ENCODE measurements at regions not wholly inside any gene's neighbourhood (a gene's known extent, or its start where the extent isn't known, plus 50 kb on each side); places are given as distances from the start of the nearest gene placed in this dataset.

- H3K27me3 ChIP-seq (ENCODE audit: insufficient read depth, low read length): no peaks in the 10 kb centered on the region
- no peaks in the 10 kb centered on the region for H3K23me2 ChIP-seq (ENCODE audit: insufficient read length, low read depth, low read length, poor library complexity, severe bottlenecking)
- H2BK12ac ChIP-seq (ENCODE audit: insufficient read length, low read depth, low read length): no peak overlapping the region
- H3K4me1 ChIP-seq (ENCODE audit: insufficient read depth, low read length): no peaks in the 10 kb centered on the region
- H2BK5ac ChIP-seq (ENCODE audit: insufficient read length, low read length): no peak overlapping the region
- H2BK20ac ChIP-seq (ENCODE audit: low read depth, low read length, poor library complexity, severe bottlenecking): no peak overlapping the region
- no peak overlapping the region for H3K14ac ChIP-seq (ENCODE audit: insufficient read depth, low read length)
- H4K20me1 ChIP-seq (ENCODE audit: control insufficient read depth, insufficient read depth, insufficient read length): no peaks in the 10 kb centered on the region
- TF ChIP-seq CTCF (conservative IDR thresholded peaks at IDR 0.05): no peak
- no peak overlapping the region for H2BK120ac ChIP-seq (ENCODE audit: low read depth, low read length, poor library complexity, severe bottlenecking)
- no peak overlapping the region for H3K4me2 ChIP-seq (ENCODE audit: insufficient read depth, insufficient read length, low read length)
- Mint-ChIP-seq H3K4me3 (no peak overlapping the region), H3K36me3 (ENCODE audit: insufficient read depth in 1 of 3, low read depth in 3 of 3) (no peaks in the 10 kb centered on the region), H3K9me3 (no peaks in the 10 kb centered on the region), H3K27me3 (ENCODE audit: low read depth) (no peaks in the 10 kb centered on the region), H3K4me1 (peaks cover 7 to 8% of the 10 kb centered on the region in 2 experiments), H3K27ac (no peak overlapping the region)
- H3K18ac ChIP-seq (ENCODE audit: insufficient read length, low read depth, low read length): no peak overlapping the region
- H3K9ac ChIP-seq (ENCODE audit: extremely low read depth, insufficient read length, low read length): no peak overlapping the region
- no CpG with 5 or more reads among the region's 3 CpGs for WGBS (ENCODE audit: extremely low coverage, insufficient read length, low lambda C conversion rate)
- no peak overlapping the region for H4K5ac ChIP-seq (ENCODE audit: insufficient read length, low read depth, low read length)
- no peak overlapping the region for H4K91ac ChIP-seq (ENCODE audit: insufficient read length, low read depth, low read length)
- H3K9me3 ChIP-seq (ENCODE audit: control insufficient read depth, low read depth, low read length): no peaks in the 10 kb centered on the region
- DNase-seq: no peak
- H3T11ph ChIP-seq (ENCODE audit: low read length): no peak overlapping the region
- no peak overlapping the region for H2AFZ ChIP-seq (ENCODE audit: low read length)
- no peak overlapping the region for H3K56ac ChIP-seq (ENCODE audit: insufficient read length, low read depth, low read length)
- H2BK15ac ChIP-seq (ENCODE audit: low read depth, low read length): no peak overlapping the region
- no peak overlapping the region for H3K27ac ChIP-seq (ENCODE audit: insufficient read length, low read depth, low read length)
- no peak overlapping the region for H4K8ac ChIP-seq (replicated peaks; ENCODE audit: insufficient read length, low read depth, low read length)
- H3K79me1 ChIP-seq (ENCODE audit: insufficient read depth, low read depth, low read length, poor library complexity, severe bottlenecking): no peaks in the 10 kb centered on the region
- H3K79me2 ChIP-seq (ENCODE audit: insufficient read depth, low read length): no peaks in the 10 kb centered on the region
- no peak overlapping the region for H3K4ac ChIP-seq (ENCODE audit: low read depth, low read length)
- H2AK5ac ChIP-seq (ENCODE audit: insufficient read length, low read length): no peak overlapping the region
- H3K23ac ChIP-seq (ENCODE audit: insufficient read length, low read depth, low read length): no peak overlapping the region
These were observed 562.1 kb downstream of the DACH1 start for GRCh38 chr13:71304861-71305260.
